ENCODE measurements at regions not wholly inside any gene's neighbourhood (a gene's known extent, or its start where the extent isn't known, plus 50 kb on each side); places are given as distances from the start of the nearest gene placed in this dataset.
A peak's percentile ranks its signal among the peaks of the same experiment; 100 is the strongest.
"Not testable (repeated sequence)": the region's sequence is repeated elsewhere in the genome, so short reads cannot be mapped to it uniquely, and the experiment has no call there.

- DNase-seq, result no peak
Measured at GRCh38 chr7:56206420-56206819, 90.2 kb upstream of the NUPR2 start.

- no peak for DNase-seq
Measured at GRCh38 chr7:56199639-56200038, 83.4 kb upstream of the NUPR2 start.

- not testable (repeated sequence) for DNase-seq
Measured at GRCh38 chr7:56196195-56196594, 80.0 kb upstream of the NUPR2 start.

- DNase-seq, result no peak
Measured at GRCh38 chr7:56188823-56189346, 72.7 kb upstream of the NUPR2 start.

GRCh38 chr7:56188376-56188775, 72.2 kb upstream of the NUPR2 start:
- no peak for DNase-seq

- no peak for DNase-seq
Measured at GRCh38 chr7:56181010-56181409, 64.8 kb upstream of the NUPR2 start.

- DNase-seq, result peak; percentile 35
Measured at GRCh38 chr7:56175771-56176170, 59.6 kb upstream of the NUPR2 start.

- peak; percentile 75 for DNase-seq
Measured at GRCh38 chr7:56174875-56175760, 58.9 kb upstream of the NUPR2 start.

- DNase-seq, result no peak
Measured at GRCh38 chr7:56174346-56174874, 58.2 kb upstream of the NUPR2 start.
